Esophagus muscularis mucosa (tissue), 4 donors: ENCODE measurements at regions not wholly inside any gene's neighbourhood (a gene's known extent, or its start where the extent isn't known, plus 50 kb on each side); places are given as distances from the start of the nearest gene placed in this dataset.

Experiments used
- DNase-seq: peaks from one replicate; pipeline ENCODE4 v3.0.0-alpha.2; 2017; ENCODE audit errors: extremely low spot score
- H3K27ac ChIP-seq, 4 donors: fragments of 200-600 bp; sonication (generic); replicated peaks in 1 of 4; 1 replicate in 3 of 4; 2 replicates in 1 of 4; pipeline ENCODE4 v1.5.1; 2016 to 2019; ENCODE audit warnings: mild to moderate bottlenecking in 1 of 4
- H3K27me3 ChIP-seq, 4 donors: fragments of 200-600 bp; sonication (generic); one replicate each; pipeline versions ENCODE4 v1.5.1 to v1.6.0; 2016 to 2019
- H3K36me3 ChIP-seq, 4 donors: fragments of 200-600 bp; sonication (generic); one replicate each; pipeline ENCODE4 v1.5.1; 2016 to 2019
- H3K4me1 ChIP-seq, 4 donors: fragments of 200-600 bp; sonication (generic); one replicate each; pipeline ENCODE4 v1.5.1; 2016 to 2019
- H3K4me3 ChIP-seq, 4 donors: fragments of 200-600 bp; sonication (generic); 1 replicate in 2 of 4; 2 replicates in 2 of 4; pipeline ENCODE4 v1.5.1; 2016 to 2019; ENCODE audit warnings: mild to moderate bottlenecking in 4 of 4, moderate library complexity in 1 of 4
- H3K9me3 ChIP-seq, 4 donors: fragments of 200-600 bp; sonication (generic); 1 replicate in 3 of 4; 2 replicates in 1 of 4; pipeline ENCODE4 v1.5.1; 2016 to 2019
- EP300 ChIP-seq: sonication (generic); formaldehyde crosslinking; IDR thresholded peaks from one replicate; pipeline ENCODE4 v1.6.1; 2017; ENCODE audit warnings: antibody characterized with exemption
- POLR2A ChIP-seq: fragments of 450-650 bp; IDR thresholded peaks from one replicate; pipeline ENCODE4 v1.6.1; 2017; ENCODE audit warnings: antibody characterized with exemption, moderate library complexity, mild to moderate bottlenecking, low read depth
- POLR2AphosphoS5 ChIP-seq, 2 donors: sonication (generic); formaldehyde crosslinking; IDR thresholded peaks; one replicate each; pipeline ENCODE4 v1.6.1; 2017; ENCODE audit warnings: antibody characterized with exemption in 2 of 2
- WGBS: methylation state at CpG from one replicate; pipeline ENCODE4 v1.1.5; 2018; 5-methylcytosine and 5-hydroxymethylcytosine counted together
- intact Hi-C: fragments of 100-400 bp; cut with DNase I; formaldehyde crosslinking; loops from one replicate; pipeline ENCODE4 v1.15.1; 2023
- TF ChIP-seq, protein P1 (sequence below), 3 experiments: fragments of 200-600 bp in 2 of 3; fragments of 450-650 bp in 1 of 3; sonication (generic) in 2 of 3; IDR thresholded peaks; one replicate each; pipeline ENCODE4 v1.5.1; 2017 to 2019; ENCODE audit warnings: antibody characterized with exemption in 3 of 3, mild to moderate bottlenecking in 2 of 3, moderate library complexity in 1 of 3

DNA sequence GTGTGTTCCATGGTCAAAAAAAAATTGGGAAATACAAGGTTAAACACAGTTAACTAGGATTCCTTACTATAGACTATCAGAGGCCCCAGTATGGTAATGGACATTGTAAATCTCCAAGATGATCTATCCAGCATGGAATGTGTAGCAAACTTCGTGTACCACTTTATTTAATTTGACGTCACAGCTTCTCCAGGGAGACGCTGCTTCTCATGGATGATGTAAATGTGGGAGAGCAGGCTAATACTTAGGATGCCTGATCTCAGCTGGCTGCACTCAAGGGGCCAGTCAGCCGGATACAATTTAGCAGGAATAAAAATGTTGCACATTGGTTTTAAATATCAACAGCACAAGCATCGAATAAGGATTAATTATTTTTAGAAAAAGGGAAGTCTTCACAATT, 111.7 kb upstream of the HPF1 start:
- intact Hi-C loops, result no loop called here
- H3K36me3 ChIP-seq, result no peaks in the 10 kb centered on the region
- no peak overlapping the region for H3K27ac ChIP-seq
- no peaks in the 10 kb centered on the region for H3K27me3 ChIP-seq
- TF ChIP-seq EP300, result no peak
- TF ChIP-seq, protein P1, sequence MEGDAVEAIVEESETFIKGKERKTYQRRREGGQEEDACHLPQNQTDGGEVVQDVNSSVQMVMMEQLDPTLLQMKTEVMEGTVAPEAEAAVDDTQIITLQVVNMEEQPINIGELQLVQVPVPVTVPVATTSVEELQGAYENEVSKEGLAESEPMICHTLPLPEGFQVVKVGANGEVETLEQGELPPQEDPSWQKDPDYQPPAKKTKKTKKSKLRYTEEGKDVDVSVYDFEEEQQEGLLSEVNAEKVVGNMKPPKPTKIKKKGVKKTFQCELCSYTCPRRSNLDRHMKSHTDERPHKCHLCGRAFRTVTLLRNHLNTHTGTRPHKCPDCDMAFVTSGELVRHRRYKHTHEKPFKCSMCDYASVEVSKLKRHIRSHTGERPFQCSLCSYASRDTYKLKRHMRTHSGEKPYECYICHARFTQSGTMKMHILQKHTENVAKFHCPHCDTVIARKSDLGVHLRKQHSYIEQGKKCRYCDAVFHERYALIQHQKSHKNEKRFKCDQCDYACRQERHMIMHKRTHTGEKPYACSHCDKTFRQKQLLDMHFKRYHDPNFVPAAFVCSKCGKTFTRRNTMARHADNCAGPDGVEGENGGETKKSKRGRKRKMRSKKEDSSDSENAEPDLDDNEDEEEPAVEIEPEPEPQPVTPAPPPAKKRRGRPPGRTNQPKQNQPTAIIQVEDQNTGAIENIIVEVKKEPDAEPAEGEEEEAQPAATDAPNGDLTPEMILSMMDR (IDR thresholded peaks at IDR 0.05), result no peak
- no peak for TF ChIP-seq POLR2A
- no peak for TF ChIP-seq POLR2AphosphoS5 (IDR thresholded peaks at IDR 0.05)
- WGBS, result 69% methylated on average over 5 of the region's 5 CpGs
- DNase-seq, result no peak
- no peaks in the 10 kb centered on the region for H3K4me1 ChIP-seq
- no peaks in the 10 kb centered on the region for H3K9me3 ChIP-seq
- no peak overlapping the region for H3K4me3 ChIP-seq

DNA sequence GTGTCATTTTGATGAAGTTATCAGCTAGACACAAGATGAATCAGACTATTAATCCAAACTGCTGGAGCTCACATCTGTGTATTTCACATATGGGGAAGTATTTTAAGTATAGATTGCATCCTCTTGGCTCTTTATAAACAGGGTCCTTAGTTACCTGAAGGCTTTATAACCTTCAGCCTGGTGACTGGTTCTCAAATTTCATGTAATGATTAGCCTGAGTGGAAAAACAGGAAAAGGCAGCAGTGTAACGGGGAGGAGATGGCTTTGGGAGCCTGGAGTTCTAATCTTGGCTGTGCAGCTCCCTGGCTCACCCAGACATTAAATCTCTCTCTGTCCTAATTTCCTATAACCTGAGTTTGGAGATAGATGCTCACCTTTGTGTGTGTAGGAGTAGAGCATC, 103.8 kb upstream of the HPF1 start:
- 67% methylated on average over 1 of the region's 1 CpG for WGBS
- H3K36me3 ChIP-seq, result no peaks in the 10 kb centered on the region
- H3K27me3 ChIP-seq, result peaks cover 0 to 6% (median 0%) of the 10 kb centered on the region in 4 donors
- no peak overlapping the region for H3K27ac ChIP-seq
- no peak overlapping the region for H3K4me3 ChIP-seq
- H3K4me1 ChIP-seq, result no peaks in the 10 kb centered on the region
- no peaks in the 10 kb centered on the region for H3K9me3 ChIP-seq
- no peak for DNase-seq
- TF ChIP-seq EP300 (no peak), POLR2AphosphoS5 (IDR thresholded peaks at IDR 0.05) (no peak), POLR2A (no peak)
- TF ChIP-seq, protein P1 (IDR thresholded peaks at IDR 0.05), result no peak
- intact Hi-C loops, result no loop called here

DNA sequence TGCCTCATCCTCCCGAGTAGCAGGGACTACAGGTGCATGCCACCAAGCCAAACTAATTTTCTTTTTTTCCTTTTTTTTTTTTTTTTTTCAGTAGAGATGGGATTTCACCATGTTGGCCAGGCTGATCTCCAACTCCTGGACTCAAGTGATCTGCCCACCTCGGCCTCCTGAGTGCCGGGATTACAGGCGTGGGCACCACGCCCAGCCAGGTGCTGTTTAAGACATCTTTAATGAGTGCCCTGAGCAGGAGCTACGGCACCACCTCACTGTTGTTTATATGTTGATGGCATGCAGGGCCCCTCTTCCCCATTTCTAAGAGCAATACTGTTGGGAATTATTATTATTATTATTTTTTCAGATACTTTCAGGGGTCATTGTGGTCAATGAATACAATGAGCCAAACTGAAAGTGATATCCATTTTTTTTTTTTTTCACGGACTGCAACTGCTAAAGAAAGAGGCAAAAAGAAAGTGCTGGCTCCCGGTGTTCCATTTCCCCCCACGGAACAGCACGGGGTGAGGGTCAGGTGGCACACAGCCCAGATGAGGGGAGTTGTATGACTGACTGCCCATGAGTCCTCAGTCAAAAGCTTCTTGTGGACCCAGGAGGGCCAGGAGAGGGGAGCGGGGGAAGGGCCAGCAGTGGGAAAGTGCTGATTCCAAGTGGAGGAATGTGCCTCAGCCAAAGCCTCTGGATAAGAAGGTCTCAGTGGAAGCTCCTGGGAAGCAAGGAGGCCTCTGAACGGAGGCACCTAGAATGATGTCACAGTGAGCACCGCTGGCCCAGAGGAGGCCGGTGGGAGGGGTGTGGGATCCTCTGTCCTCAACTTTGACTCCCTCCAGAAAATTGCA, 101.8 kb upstream of the HPF1 start:
- TF ChIP-seq POLR2A (no peak), EP300 (no peak), POLR2AphosphoS5 (IDR thresholded peaks at IDR 0.05) (no peak)
- TF ChIP-seq, protein P1 (IDR thresholded peaks at IDR 0.05), result no peak
- Histone ChIP-seq H3K27me3 (peaks cover 0 to 6% (median 0%) of the 10 kb centered on the region in 4 donors), H3K27ac (no peak overlapping the region), H3K9me3 (no peaks in the 10 kb centered on the region), H3K36me3 (no peaks in the 10 kb centered on the region), H3K4me1 (no peaks in the 10 kb centered on the region), H3K4me3 (no peak overlapping the region)
- WGBS, result 79% methylated on average over 11 of the region's 14 CpGs
- no peak for DNase-seq
- intact Hi-C loops, result no loop called here

DNA sequence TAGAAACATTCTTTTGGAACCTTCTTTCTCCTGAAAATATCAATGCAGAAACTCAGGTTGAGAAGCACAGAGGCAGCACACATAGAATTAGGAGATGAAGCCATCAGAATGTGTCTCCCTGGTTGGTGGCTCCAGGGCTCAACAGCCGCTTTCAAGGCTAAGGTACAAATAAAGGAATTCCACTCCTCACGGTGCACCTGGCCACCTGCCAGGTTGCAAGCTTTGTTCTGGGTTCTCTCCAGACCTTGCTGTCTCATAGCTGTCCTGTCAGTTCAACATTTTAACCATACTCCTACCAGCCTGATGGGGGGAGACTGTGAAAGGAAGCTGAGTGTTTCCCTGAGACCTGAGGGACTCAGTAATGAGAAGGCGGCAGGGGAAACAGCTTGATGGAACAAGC, 96.3 kb upstream of the HPF1 start:
- 38% methylated on average over 3 of the region's 3 CpGs for WGBS
- no peak for DNase-seq
- TF ChIP-seq, protein P1 (IDR thresholded peaks at IDR 0.05), result no peak
- no peak for TF ChIP-seq POLR2A
- no peak for TF ChIP-seq POLR2AphosphoS5 (IDR thresholded peaks at IDR 0.05)
- TF ChIP-seq EP300, result no peak
- Histone ChIP-seq H3K9me3 (no peaks in the 10 kb centered on the region), H3K27ac (no peak overlapping the region), H3K4me3 (no peak overlapping the region), H3K27me3 (no peaks in the 10 kb centered on the region), H3K4me1 (no peaks in the 10 kb centered on the region), H3K36me3 (no peaks in the 10 kb centered on the region)
- intact Hi-C loops, result no loop called here

DNA sequence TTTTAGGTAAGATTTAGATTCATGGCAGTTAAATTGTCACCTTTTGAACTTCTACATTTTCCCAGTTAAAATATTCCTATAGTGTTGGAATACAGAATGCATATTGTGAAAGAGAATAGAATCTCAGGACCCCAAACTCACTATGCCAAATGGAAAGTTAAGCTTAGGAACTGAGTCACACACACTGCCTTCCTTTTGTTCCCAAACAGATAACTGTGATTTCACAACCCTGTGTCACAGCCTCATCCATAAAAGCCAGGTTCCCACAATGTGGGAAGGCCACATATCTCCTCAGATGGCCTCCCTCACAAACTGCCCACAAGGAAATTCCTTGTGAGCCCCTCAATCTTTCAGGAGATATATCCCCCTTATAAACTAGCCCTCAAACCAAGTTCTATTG, 94.7 kb upstream of the HPF1 start:
- no peak overlapping the region for H3K4me3 ChIP-seq
- no peaks in the 10 kb centered on the region for H3K27me3 ChIP-seq
- intact Hi-C loops, result no loop called here
- TF ChIP-seq POLR2AphosphoS5 (IDR thresholded peaks at IDR 0.05) (no peak), EP300 (no peak), POLR2A (no peak)
- TF ChIP-seq, protein P1 (IDR thresholded peaks at IDR 0.05), result no peak
- no peaks in the 10 kb centered on the region for H3K36me3 ChIP-seq
- H3K27ac ChIP-seq, result no peak overlapping the region
- no peaks in the 10 kb centered on the region for H3K9me3 ChIP-seq
- DNase-seq, result no peak
- no peaks in the 10 kb centered on the region for H3K4me1 ChIP-seq
